Activated T-cell treated with anti-CD3 and anti-CD28 coated beads for 1 hour (primary cell): ENCODE measurements at regions not wholly inside any gene's neighbourhood (a gene's known extent, or its start where the extent isn't known, plus 50 kb on each side); places are given as distances from the start of the nearest gene placed in this dataset.
"Not testable (repeated sequence)": the region's sequence is repeated elsewhere in the genome, so short reads cannot be mapped to it uniquely, and the experiment has no call there.

Experiments used
- DNase-seq: peaks from one replicate; pipeline ENCODE4 v3.0.0-alpha.2; 2020; ENCODE audit warnings: low read depth

GRCh38 chr5:15021266-15022046 lies 149.9 kb upstream of the ANKH start:
- no peak for DNase-seq

GRCh38 chr5:15020736-15021135 lies 149.2 kb upstream of the ANKH start:
- DNase-seq = no peak

- no peak for DNase-seq
These were observed 143.2 kb upstream of the ANKH start for GRCh38 chr5:15014809-15015208.

DNA sequence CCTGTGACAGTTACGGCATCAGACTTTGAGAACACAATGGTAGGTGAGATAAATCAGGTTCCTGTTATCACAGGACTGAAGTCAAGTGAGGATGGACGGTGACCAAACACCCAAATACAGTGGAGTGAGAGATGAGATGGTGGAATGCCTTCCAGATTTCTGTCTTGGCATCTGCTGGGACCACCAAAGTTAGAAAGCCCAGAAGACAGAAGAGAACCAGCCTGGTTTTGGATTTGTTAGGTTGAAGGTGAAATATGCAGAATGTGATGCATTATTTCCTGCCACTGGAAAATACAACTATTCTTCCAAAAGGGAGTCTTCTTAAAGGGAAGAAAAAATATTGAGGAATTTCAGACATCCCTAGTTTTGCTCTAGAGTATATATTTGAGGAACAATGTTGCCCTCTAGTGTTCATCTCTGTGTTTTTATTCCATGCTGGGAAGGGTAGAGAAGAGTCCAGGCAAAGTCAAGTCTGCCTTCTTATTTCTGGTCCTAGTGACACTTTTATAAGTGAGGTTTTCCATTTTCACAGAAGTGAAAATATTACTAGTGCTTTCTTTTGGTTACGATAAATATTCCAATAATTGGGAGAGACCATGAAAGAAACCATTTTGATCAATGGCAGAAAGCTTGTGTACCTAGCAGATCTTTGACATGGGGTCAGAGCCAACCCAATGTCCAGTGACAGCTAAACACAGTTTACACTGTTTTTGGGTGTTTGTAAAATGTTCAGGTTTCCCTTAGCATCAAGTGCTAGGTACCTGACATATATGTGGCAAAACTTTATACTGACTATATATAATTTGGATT lies 142.3 kb upstream of the ANKH start:
- DNase-seq = no peak

DNA sequence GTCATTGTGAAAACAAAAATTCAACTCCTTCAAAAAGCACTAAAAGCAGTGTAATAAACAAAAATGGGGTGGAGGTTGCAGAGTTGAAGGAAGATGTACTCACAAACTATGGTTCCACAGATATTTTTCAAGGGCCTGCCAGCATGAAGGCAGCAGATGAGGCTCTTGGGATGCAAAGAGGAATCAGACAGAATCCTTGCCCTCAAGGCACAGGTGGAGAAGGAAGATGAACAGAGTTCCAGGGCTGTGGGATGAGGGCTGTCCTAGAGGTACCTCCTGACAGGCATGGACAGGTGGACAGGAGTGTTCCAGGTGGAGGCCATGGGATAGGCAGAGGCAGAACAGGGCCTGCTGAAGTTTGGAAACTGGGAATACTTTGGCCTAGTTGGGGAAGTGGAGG lies 140.5 kb upstream of the ANKH start:
- no peak for DNase-seq

GRCh38 chr5:15010936-15011335 lies 139.4 kb upstream of the ANKH start:
- no peak for DNase-seq

DNA sequence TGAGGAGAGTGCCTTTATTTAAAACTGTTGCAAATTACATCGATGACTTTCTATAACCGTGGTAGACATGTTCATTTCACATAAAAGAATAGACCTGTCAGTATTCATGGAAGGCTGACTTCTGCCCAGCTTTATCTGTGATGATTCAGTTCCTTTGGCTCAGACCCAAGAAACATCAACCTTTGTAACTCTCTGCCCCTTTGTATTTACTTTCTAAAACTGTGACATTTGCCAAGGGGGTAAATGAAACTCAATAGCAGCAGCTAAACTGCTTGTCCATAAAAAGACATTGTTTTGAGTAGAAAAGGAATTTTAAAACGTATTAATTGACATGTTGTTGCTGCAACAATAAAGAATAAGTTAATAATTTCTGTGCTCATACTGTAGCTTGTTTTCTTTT lies 137.8 kb upstream of the ANKH start:
- DNase-seq = no peak

GRCh38 chr5:15008921-15009320 lies 137.3 kb upstream of the ANKH start:
- DNase-seq = no peak

DNA sequence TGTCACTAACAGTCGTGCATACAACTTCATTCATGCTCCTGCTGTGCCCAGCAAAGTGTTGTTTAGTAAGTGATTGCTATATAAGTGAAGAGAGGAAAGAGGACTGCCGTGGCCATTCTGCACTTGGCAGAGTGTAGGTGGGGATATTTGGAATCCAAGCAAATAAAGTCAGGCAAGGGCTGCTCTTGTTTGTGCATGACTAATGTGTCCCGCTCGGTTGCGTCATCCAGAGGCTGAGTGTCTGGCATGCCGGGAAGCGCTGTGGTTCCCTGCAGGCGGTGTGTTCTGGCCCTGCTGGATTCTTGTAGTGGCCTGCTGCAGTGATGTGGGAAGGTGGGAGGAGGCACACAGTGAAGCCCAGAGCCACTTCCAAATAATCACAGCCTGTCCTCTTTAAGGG lies 136.9 kb upstream of the ANKH start:
- DNase-seq = no peak

DNA sequence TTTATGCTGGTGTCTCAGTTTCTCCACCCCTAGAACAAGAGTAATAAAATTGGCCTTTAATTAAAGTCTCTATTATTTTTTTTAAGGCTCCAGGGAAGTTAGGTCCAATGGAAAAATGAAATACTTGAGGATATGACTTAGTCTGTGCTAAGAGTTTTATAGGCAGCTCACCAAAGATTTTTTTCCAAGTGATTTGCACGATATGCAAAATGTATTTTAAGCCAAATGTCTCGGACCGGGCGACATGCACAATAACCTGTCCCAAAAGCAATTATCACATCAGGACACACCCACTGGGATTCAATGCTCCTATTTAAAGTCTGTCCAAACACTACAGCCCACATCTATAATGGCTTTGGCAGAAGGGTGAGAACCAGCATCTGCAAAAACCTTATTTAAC lies 136.1 kb upstream of the ANKH start:
- no peak for DNase-seq

DNA sequence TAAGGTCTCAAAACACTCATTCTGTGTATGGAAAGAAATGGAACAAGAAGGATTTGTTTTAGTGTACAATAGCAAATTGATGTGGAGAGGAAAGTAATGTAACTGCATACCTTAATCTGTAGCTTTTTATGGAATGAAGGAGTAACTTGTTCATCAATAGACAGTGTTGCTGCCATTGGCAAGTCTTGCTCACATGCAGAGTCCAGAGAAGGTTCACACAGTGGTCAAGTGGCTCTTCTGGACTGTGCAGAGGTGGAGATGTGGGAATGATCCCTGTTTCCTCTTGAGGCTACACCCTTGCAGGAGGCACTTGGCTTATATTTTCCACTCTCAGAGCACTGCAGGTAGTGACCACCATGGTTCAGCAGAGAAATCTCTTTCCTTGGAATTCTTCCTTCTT lies 132.9 kb upstream of the ANKH start:
- no peak for DNase-seq

GRCh38 chr5:15003511-15003920 lies 131.9 kb upstream of the ANKH start:
- DNase-seq = peak; percentile 36

DNA sequence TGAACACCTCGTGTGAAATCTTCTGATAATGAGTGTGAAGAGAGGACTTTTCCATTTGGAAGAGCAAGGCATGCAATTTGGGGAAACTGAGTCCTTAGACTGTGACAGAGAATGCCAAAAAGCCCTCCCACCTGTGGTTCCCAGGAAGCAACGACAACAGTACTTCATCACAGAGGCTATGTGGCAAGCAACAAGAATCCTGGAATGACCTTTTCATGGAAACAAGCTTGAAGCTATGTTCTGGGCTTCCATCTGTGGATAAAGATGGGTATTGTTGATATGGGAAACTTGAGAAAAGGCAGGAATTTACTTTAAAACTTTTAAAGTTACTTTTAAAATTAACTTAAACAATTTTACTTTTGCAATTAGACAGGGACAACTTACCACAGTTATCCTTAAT lies 131.2 kb upstream of the ANKH start:
- DNase-seq = no peak

GRCh38 chr5:15002173-15002572 lies 130.6 kb upstream of the ANKH start:
- DNase-seq = no peak

GRCh38 chr5:15001517-15001916 lies 129.9 kb upstream of the ANKH start:
- DNase-seq = no peak

- DNase-seq = no peak
These were observed 126.9 kb upstream of the ANKH start for GRCh38 chr5:14998491-14998890.

- no peak for DNase-seq
These were observed 125.4 kb upstream of the ANKH start for GRCh38 chr5:14996997-14997396.

DNA sequence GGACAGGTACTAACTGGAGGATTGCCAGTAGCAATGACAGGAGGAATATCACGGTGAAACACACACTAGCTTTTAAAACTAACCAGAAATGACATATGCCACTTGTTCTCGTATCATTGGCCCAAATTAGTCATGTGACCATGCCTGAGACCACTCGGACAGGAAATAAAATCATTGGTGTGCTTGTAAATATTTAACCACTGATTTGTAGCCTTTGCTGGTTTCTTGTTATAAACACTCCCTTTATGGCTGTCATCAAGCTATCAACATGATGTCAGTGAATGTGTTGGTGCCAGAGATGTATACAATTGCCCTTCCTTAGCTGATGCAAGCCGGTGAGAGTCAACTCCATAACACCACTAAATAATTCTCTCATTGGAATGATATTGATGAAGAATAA lies 123.7 kb upstream of the ANKH start:
- DNase-seq = no peak

GRCh38 chr5:14993459-14994133 lies 122.0 kb upstream of the ANKH start:
- not testable (repeated sequence) for DNase-seq

GRCh38 chr5:14992751-14993458 lies 121.3 kb upstream of the ANKH start:
- DNase-seq = peak; percentile 26

GRCh38 chr5:14988223-14988622 lies 116.6 kb upstream of the ANKH start:
- DNase-seq = no peak

DNA sequence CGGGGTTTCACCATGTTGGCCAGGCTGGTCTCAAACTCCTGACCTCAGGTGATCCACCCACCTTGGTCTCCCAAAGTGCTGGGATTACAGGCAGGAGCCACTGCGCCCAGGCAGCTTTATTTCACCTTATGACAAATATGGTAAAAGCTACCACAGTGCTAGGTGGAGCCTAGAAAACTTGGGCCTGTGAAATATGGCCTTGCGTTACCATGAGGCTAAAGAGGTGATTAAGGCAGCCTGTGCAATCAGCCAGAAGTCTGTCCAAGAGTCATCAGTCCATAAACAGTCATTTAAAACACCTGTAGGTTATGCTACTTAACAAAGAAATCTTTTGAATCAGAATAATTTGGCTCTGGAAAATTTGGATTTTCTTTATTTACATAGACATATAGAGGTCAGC lies 114.8 kb upstream of the ANKH start:
- DNase-seq = no peak
